ENCODE measurements at regions not wholly inside any gene's neighbourhood (a gene's known extent, or its start where the extent isn't known, plus 50 kb on each side); places are given as distances from the start of the nearest gene placed in this dataset.

DNA sequence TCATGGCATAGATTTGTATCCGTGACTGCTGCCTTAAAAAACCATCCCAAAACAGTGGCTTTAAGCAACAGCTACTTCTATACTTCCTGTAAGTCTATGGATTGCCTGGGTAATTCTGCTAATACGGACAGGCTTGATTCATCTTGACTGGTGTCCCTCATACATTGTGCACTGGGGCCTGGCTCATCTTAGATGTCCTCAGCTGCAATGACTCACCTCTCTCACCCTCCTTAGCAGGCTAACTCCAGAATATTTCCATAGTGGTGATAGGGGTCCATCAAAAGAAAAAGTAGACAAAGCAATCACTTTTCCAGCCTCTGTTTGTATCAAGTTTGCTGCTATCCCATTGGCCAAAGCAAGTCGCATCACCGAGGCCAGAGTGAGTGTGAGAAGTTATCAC lies 409.1 kb upstream of the KAZN start:
- no peak for DNase-seq (ENCODE audit: low read depth in 2 of 2)

DNA sequence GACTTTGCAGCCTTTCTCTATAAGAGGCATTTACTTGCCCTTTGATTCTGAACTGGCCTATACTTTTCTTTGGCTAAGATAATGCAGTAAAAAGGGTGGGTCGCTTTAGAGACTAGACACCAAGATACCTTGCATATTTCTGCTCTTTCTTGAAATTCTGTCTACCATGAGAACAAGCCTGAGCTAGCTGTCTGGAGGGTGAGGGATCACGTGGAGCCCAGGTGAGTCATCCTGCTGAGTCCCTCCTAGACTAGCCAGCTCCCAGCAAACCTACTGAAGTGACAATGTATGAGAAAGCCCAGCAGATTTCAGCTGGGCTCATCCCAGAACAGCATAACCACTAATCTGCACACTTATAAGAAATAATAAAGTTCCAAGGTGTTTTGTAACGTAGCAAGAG lies 408.0 kb upstream of the KAZN start:
- DNase-seq (ENCODE audit: low read depth in 2 of 2): no peak

DNA sequence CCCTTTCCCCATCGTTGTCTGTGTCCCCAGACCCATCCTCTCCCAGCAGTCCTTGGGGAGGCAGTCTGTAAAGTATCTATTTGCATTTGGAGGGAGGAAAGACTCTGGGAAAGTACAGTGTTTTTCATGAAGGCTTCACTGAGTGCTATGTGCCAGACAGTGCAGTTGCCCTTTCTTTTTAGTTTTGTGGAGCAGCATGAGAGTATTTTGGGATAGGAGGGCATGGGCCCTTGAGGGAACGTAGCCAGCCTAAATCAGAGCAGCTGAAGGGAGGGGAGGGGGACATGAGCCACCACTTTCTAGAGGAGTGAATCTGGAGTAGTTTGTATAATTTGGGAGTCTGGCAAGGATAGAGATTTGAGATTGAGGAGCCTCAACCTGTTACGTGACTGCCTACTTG lies 404.0 kb upstream of the KAZN start:
- DNase-seq (ENCODE audit: low read depth in 2 of 2): no peak

DNA sequence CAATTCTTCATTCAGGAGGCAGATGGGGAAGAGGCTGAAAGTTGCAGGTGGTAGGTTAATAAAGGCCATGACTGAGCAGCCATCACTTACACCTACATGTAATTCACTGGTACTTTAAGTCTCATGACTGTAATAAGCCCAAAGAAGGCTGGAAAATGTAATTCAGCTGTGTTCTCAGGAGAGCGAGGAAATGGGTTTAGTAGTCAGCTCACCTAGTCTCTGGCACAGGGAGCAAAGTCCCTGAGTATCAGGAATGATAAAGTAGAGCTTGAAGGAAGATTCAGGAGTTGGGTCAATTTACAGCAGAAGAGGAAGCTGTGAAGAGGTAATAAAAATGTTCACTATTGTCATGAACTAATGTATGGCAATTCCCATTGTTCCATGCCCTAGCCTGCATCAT lies 393.4 kb upstream of the KAZN start:
- DNase-seq (ENCODE audit: low read depth in 2 of 2): no peak

DNA sequence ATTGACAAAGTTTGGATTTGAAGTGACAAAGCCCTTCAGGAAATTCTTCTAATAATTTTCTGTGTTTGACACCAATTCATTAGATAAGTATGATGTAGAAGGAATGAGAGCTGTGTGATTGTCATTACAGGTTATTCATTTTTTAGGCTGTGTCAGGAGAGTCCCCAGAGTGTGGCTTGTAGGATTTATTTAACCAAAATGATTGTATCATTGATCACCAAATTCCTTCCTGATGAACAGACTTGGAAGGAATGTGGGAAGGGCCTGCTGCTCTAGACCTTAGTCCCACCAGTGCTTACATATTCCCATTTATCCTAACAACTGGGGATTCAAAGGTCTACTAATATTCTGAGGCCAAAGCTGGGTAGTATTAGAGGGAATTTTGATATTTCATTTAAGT lies 383.3 kb upstream of the KAZN start:
- DNase-seq (ENCODE audit: low read depth in 2 of 2): peak; percentile 4 to 6

DNA sequence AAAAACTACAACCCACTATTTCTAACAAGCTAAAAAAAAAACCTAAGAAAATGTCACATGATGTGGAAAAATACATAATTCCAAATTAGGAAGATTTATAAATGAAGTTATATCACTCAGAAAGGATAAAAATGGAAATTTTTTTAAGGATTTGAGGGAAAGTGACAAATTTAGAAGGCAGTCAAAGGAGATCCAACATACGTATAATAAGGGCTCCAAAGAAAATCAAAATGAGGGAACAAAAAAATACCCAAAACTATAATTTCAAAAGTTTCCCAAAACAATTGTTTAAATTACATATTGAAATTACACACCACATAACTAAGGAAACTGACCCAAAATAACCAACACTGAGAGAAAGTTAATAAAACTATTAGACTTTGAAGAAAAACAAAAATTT lies 381.1 kb upstream of the KAZN start:
- DNase-seq (ENCODE audit: low read depth in 2 of 2): no peak

DNA sequence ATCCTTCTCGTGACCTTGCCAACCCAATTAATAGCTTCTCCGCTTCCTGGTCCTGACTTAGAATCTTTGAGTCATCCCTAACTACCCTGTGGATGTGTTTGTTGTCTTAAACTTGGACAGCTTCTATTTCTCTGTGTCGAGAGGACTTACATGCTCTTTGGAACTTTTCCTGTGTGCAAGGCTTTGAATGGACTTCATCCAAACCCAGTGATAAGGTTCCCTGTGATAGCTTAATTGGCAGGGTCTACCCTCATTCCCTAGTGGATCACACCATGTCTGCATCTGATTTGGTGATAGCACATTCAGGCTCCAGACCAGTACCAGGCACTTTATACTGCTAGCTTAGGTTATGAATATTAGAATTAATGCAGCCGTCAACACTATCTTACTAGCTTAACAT lies 378.2 kb upstream of the KAZN start:
- no peak for DNase-seq (ENCODE audit: low read depth in 2 of 2)

DNA sequence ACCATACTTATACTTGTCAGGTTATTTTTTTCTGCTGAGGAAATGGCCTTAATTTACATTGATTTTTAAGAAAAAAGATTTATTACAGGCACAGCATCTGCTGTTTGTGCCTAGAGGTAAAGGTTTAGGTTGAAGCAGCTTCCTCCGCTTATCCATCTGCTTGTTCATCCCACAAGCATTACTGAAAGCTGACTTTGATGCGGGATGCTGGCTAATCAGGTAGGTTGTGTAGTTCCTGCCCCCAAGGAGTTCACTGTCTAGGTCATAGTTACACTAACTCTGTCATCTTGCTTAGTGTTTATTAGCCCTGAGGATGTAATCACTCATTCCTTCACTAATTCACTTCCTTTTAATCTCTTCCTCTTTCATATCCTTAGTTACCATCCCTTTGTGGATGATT lies 377.7 kb upstream of the KAZN start:
- DNase-seq (ENCODE audit: low read depth in 2 of 2): no peak

DNA sequence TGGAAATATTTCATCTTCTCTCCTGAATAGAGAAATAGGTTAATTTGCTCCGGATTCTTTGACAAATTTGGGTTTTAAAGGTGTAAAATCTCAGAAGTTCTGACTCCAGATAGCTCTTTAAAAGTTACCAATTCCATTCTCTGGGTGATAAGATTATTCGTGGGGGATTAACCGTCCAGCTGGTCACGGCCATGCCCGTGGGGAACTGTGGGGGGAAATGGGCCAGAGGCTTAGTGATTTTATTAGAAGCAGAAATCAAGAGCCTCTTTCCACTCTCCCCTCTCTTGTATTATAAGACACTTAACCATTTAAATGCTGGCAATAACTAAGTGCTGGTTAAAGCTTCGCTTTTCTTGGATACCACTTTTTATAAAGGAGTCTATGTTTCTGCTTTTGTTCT lies 376.4 kb upstream of the KAZN start:
- DNase-seq (ENCODE audit: low read depth in 2 of 2): no peak

DNA sequence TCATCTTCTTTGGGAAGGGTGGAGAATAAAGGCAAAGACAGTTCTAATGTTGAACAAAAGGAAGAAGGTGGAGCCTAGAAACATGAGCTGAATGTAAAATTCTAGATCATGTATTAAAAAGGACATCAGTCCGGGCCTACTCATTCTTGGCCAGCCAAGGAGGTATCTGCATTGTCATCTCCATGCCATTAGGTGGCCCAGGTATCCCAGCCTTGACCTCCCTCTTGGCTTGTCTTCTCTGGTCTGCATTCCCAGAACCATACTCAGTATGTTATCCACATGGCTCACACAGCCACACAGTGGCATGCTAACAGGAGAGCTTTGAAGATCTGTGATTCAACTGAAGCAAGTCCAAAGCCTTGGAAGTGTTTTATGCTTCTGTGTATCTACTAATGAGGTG lies 369.8 kb upstream of the KAZN start:
- no peak for DNase-seq (ENCODE audit: low read depth in 2 of 2)

DNA sequence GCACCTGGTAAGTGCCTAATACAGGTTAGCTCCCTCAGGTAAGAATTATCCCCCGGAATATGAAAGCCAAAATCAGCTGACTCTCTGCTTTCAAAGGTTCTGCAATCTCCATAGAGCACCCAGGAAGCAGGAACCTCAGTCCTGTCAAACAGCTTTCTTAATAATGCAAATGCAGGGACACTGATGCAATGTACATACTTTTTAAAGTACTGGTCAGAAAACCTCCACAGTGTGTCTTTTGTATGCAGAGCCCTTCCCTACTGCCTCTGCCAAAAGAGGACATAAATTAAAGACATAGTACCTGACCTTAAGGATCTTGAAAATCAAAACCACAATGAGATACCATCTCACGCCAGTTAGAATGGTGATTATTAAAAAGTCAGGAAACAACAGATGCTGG lies 365.0 kb upstream of the KAZN start:
- DNase-seq (ENCODE audit: low read depth in 2 of 2): no peak

DNA sequence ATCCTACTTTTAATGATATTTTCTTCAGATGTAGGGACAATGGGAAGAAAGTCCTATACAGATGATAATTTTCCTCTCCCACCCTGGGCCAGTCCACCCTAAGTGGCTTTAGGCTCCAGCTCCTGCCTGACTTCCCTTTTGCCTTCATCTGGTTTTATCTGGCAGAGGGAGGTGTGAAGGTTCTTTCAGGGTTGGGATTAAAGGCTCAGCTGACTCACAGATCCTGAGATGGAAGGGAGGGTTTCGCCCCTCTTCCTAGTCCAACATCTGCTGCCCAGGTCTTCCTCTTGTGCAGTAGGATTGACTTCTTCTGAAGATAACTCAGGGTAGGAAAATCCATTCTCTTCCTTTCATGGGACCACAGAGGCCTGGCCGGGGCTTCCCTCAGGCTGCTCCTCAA lies 362.4 kb upstream of the KAZN start:
- DNase-seq (ENCODE audit: low read depth in 2 of 2): no peak

DNA sequence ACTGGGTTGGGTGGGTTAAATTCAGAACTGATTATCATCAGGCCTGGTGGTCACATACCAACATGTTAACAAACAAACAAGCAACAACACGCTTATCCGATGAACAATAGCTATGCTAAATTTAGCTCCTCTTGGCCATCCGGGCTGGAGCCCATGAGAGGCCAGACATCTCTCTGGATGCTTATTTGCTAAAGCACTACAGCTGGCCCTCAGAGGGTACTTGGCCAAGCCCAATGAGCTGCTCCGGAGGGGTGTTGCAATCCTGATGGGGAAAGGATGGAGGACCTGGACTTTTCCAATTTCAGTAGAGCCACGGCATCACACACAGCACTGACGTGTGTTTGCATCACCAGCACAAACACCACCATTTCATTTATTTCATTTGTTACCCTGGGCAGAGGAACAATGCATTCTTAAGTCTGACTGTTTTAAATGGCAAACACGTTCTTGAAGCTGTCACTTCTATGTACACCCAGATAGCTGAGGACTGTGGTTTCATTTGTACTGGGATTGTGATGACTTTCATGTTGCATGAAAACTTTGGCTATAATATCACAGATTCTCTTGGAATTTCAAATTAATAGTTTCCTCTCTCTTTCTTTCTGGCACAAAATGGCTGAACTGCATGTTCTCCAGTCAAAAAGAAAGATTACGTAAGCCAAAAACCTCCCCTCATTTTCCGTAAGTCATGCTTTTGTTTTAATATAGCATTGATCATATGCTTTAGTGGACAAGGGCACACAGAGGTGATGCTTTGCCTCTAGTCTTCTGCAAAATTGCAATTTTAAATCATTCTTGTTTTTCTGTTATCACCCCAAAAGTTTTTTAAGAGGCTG lies 359.8 kb upstream of the KAZN start:
- no peak for DNase-seq (ENCODE audit: low read depth in 2 of 2)

DNA sequence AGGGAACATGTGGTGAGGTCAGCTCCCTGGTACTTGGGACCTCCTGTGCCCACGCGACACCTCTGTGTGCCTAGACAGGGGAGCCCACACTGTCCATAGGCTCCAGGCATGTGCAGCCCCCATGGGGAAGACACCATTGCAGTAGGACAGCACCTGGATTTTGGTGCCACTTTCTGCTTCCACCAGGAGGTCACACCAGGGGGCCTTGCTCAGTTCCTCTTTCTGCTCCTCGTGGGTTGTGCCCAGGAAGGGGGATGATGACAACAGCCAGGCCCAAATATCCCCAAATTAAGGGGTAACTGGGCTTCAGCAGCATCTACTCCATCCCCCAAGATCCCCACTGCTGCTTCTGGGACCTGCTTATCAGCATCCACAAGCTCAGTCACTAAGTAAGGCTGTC lies 358.2 kb upstream of the KAZN start:
- DNase-seq (ENCODE audit: low read depth in 2 of 2): no peak

DNA sequence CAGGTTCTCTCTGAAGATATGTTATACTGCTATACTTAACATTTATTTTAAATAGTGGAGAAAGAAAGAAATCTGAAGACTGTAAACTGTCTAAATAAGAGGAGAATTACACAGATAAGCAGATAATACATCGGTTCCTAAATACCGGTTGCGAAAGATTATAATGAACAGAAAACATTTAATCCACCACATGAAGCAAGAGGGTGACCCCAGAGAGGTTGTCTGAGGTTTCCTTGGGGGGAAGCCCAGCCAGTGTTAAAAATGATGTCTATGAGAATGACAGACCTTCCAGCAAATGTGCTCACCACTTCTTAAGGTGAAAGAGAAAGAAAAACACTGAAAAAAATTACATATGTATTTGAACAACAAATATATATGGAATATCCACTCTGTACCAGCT lies 356.4 kb upstream of the KAZN start:
- DNase-seq (ENCODE audit: low read depth in 2 of 2): no peak

DNA sequence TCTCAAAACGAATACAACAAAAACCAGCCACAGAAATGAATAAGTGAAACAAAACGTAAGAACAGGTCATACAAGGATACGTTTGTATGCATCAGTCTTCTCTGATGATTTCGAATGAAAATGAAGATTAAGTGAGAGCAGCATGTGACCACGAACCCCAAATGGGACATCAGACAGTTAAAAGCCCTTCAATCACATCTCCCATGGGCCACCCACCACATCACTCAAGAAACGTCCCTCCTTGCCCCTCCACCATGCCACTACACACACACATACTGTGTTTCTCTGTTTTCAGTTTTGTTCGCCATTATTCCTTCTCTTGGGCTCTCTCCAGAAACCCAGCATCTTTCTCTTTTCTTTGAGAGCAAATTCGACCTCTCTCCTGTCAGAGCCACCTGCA lies 355.6 kb upstream of the KAZN start:
- DNase-seq (ENCODE audit: low read depth in 2 of 2): no peak

DNA sequence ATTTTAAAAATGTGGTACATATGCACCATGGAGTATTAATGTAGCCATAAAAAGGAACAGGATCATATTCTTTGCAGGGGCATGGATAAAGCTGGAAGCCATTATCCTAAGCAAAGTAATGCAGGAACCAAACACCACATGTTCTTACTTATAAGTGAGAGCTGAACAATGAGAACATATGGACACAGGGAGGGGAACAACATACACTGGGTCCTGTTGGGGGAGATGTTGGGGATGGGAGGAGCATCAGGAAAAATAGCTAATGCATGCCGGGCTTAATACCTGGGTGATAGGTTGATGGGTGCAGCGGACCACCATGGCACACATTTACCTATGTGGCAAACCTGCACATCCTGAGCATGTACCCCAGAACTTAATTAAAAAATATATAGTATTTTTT lies 352.5 kb upstream of the KAZN start:
- no peak for DNase-seq (ENCODE audit: low read depth in 2 of 2)

DNA sequence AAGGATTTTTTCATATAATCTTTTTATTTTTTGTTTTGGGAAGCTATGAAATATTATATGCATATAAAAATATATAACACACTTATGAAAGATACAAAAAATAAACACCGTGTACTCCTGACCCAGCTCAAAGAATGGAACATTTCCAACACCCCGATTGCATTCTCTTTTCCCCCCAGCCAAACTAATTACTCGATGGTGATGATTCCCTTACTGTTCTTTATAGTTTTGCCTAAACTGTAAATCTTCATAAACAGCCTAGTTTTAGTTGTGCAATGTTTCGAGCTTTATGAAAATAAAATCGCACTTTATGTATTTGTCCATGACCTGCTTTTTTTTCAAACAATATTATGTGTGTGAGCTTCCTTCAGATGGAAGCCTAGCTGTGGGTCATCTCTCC lies 352.0 kb upstream of the KAZN start:
- DNase-seq (ENCODE audit: low read depth in 2 of 2): no peak

DNA sequence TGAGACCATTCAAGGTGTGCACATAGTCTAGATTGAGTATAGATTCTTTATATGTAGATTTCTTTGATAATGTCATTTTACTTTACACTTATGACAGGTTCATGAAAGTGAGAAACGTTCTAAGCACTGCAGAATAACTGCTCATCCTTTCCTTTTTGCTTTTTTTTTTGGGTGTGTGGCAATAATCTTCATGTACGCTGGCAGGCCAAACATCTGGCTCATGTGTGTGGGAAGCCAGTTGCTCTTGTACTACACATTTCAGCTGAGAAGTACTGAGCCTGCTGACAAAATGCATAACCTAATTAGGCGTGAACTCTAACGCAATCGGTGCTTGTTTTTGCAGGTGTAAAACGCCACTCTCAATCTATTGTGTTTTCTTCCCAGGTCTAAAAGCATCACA lies 350.8 kb upstream of the KAZN start:
- DNase-seq (ENCODE audit: low read depth in 2 of 2): no peak

DNA sequence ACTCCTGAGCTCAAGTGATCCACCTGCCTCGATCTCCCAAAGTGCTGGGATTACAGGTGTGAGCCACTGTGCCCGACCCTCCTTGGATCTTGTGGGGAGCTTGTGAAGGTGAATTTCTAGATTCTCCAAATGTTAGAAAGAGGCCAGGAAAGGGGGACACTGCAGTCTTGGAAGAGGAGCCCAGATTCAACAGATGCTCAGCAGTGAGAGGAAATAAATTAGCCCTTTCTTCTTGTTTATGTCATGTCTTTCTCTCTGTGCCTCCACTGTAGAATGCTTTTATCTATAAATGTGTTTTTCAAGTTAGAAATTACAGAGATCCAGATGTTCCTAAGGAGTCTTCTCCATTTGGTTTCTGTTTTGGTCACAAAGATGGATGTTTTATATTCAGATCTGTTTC lies 346.6 kb upstream of the KAZN start:
- DNase-seq (ENCODE audit: low read depth in 2 of 2): no peak

DNA sequence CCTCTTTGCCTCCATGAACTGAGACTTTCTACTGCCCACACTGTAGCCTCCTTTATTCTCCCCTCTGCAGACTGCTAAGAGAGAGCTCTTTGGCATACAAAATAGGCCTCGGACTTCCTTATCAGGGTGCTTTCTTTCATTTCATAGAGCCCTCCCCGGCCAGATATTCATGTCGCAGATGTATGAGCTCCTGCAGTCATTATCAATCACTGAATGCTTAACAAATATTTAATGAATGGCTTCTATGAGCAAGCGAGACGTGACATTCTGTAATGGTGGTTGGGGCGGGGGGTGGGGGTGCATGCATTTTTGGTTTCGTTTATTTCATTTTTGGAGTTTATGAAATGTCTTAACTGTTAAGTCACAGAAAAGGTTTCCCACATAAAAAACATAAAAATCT lies 344.8 kb upstream of the KAZN start:
- no peak for DNase-seq (ENCODE audit: low read depth in 2 of 2)

DNA sequence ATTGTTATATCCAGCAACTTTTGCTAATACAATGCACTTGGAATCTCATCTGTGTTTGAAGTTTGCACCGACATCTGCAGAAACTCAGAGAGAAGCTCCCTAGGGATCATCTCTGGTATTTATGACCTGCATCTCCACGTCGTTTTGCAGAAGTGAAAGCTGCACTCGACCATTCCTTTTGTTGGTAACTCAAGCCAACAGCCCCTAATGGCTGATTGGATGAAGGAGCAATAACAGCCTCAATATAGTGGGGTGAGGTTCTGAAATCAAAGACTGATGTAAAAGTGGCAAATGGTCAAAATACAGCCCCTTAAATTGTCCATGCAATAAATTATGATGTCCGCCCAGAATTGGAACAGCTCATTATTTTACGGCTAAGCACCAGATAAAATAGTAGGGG lies 344.2 kb upstream of the KAZN start:
- peak; percentile 33 to 37 for DNase-seq (ENCODE audit: low read depth in 2 of 2)

DNA sequence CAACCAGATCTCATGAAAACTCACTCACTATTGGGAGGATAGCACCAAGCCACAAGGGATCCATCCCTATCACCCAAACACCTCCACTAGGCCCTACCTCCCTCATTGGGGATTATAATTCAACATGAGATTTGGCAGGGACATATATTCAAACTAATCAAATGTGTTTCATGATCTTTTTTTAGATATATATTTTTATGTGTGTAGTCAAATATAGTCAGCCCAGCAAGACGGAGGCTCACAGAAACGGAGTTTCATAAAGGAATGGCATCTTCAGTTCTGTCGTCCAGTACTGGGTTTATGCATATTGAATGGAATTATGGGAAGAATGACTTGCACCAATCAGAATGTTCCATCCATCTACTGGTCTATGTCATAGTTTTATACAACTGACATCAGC lies 343.3 kb upstream of the KAZN start:
- DNase-seq (ENCODE audit: low read depth in 2 of 2): no peak

DNA sequence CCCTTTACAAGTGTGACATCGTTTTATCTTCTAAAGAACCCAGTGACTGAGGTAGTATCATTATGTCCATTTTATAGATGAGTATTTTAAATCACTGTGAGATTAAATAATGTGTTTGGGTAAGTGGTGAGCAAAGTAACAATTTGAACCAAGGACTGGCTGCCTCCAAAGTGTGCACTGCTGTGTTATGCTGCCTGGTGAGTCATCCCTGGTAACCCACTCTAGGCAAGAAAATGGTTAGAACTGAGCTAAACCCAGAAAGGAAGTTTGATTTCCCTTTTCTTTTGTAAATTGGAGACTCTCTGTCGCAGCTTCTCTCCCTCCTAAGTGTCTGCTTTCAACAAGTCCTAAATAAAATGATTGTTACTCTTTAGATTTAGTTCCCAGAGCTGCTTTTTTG lies 342.8 kb upstream of the KAZN start:
- no peak for DNase-seq (ENCODE audit: low read depth in 2 of 2)
